HEK293T (cell line): ENCODE measurements at regions not wholly inside any gene's neighbourhood (a gene's known extent, or its start where the extent isn't known, plus 50 kb on each side); places are given as distances from the start of the nearest gene placed in this dataset.

ENCODE experiments used
- BHLHE40 ChIP-seq: fragments of 450-650 bp; IDR thresholded peaks from 2 replicates; pipeline ENCODE4 v1.6.1; 2016; ENCODE audit warnings: mild to moderate bottlenecking, moderate library complexity, borderline replicate concordance
- ELF4 ChIP-seq: fragments of 450-650 bp; IDR thresholded peaks from 2 replicates; pipeline ENCODE4 v1.6.1; 2017; ENCODE audit warnings: antibody characterized with exemption
- HDGF ChIP-seq: fragments of 450-650 bp; IDR thresholded peaks from 2 replicates; pipeline ENCODE4 v1.6.1; 2017; ENCODE audit warnings: antibody characterized with exemption, borderline replicate concordance
- SUZ12 ChIP-seq: fragments of 450-650 bp; IDR thresholded peaks from 2 replicates; pipeline ENCODE4 v1.6.1; 2016; ENCODE audit warnings: mild to moderate bottlenecking
- ZNF384 ChIP-seq: fragments of 450-650 bp; IDR thresholded peaks from 2 replicates; pipeline ENCODE4 v1.6.1; 2016

GRCh38 chr9:19992556-19992955 lies 203.7 kb upstream of the SLC24A2 start:
- TF ChIP-seq ZNF384 (no peak), SUZ12 (no peak), HDGF (no peak), ELF4 (no peak), BHLHE40 (no peak)
